ENCODE measurements at regions not wholly inside any gene's neighbourhood (a gene's known extent, or its start where the extent isn't known, plus 50 kb on each side); places are given as distances from the start of the nearest gene placed in this dataset.

DNA sequence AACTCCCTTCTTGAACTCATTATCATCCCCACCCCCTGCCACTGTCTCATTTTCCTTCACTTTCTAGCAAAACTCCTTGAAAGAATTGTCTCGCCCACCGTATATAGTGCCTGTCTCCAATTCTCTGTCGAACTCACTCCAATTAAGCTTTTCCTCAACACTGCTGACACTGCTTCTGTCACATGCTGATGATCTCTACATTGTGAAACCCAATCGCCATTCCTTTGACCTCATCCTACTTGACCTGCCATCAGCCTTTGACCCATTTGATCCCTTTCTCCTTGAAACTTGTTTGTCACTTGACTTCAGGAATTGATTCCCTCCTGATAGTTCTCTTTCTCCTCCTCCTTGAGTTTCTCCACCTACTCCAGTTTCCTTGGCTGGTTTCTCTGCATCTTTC lies 54.8 kb downstream of the CCDC71L start:
- no peak for TF ChIP-seq EZH2 (IDR thresholded peaks at IDR 0.05; ENCODE audit: borderline replicate concordance, low read depth, low read length, poor library complexity, severe bottlenecking)
- no peak for TF ChIP-seq CTCF (conservative IDR thresholded peaks at IDR 0.05; ENCODE audit: low read depth, low read length)
- intact Hi-C loops (cut with micrococcal nuclease; ENCODE audit: unreplicated experiment), result no loop called here
- Histone ChIP-seq H3K27me3 (replicated peaks; ENCODE audit: insufficient read depth, low read depth, low read length, poor library complexity) (no peaks in the 10 kb centered on the region), H3K27ac (ENCODE audit: low read depth, low read length, poor library complexity, severe bottlenecking) (no peak overlapping the region), H3K9me3 (ENCODE audit: low read depth, low read length, poor library complexity, severe bottlenecking) (no peaks in the 10 kb centered on the region), H3K4me3 (ENCODE audit: low read depth, low read length, poor library complexity, severe bottlenecking) (no peak overlapping the region), H3K36me3 (ENCODE audit: insufficient read depth, low read length, poor library complexity, severe bottlenecking) (no peaks in the 10 kb centered on the region), H3K4me1 (ENCODE audit: insufficient read depth, low read length, poor library complexity, severe bottlenecking) (peaks cover 4% of the 10 kb centered on the region)
- no peak for DNase-seq (ENCODE audit: low spot score)
- no TSS peak for BruUV-seq (replicated peaks)
- POLR2A ChIA-PET (ENCODE audit: low non-redundant PET), result no interaction called here
- CTCF ChIA-PET, result no interaction called here

GRCh38 chr7:106604971-106605370 lies 56.0 kb downstream of the CCDC71L start:
- ChIA-PET CTCF (no interaction called here), POLR2A (ENCODE audit: low non-redundant PET) (no interaction called here)
- intact Hi-C loops (cut with micrococcal nuclease; ENCODE audit: unreplicated experiment), result no loop called here
- Histone ChIP-seq H3K9me3 (ENCODE audit: low read depth, low read length, poor library complexity, severe bottlenecking) (no peaks in the 10 kb centered on the region), H3K36me3 (ENCODE audit: insufficient read depth, low read length, poor library complexity, severe bottlenecking) (no peaks in the 10 kb centered on the region), H3K27me3 (replicated peaks; ENCODE audit: insufficient read depth, low read depth, low read length, poor library complexity) (no peaks in the 10 kb centered on the region), H3K4me1 (ENCODE audit: insufficient read depth, low read length, poor library complexity, severe bottlenecking) (peaks cover 4% of the 10 kb centered on the region), H3K27ac (ENCODE audit: low read depth, low read length, poor library complexity, severe bottlenecking) (no peak overlapping the region), H3K4me3 (ENCODE audit: low read depth, low read length, poor library complexity, severe bottlenecking) (no peak overlapping the region)
- DNase-seq (ENCODE audit: low spot score), result no peak
- no TSS peak for BruUV-seq (replicated peaks)
- TF ChIP-seq CTCF (conservative IDR thresholded peaks at IDR 0.05; ENCODE audit: low read depth, low read length) (no peak), EZH2 (IDR thresholded peaks at IDR 0.05; ENCODE audit: borderline replicate concordance, low read depth, low read length, poor library complexity, severe bottlenecking) (no peak)

GRCh38 chr7:106604303-106604924 lies 56.5 kb downstream of the CCDC71L start:
- POLR2A ChIA-PET (ENCODE audit: low non-redundant PET), result no interaction called here
- no peak for DNase-seq (ENCODE audit: low spot score)
- H3K4me1 ChIP-seq (ENCODE audit: insufficient read depth, low read length, poor library complexity, severe bottlenecking), result peaks cover 4% of the 10 kb centered on the region

More at GRCh38 chr7:106604303-106604924, 56.5 kb downstream of the CCDC71L start:
- Histone ChIP-seq H3K36me3 (ENCODE audit: insufficient read depth, low read length, poor library complexity, severe bottlenecking) (no peaks in the 10 kb centered on the region), H3K27me3 (replicated peaks; ENCODE audit: insufficient read depth, low read depth, low read length, poor library complexity) (no peaks in the 10 kb centered on the region), H3K4me3 (ENCODE audit: low read depth, low read length, poor library complexity, severe bottlenecking) (no peak overlapping the region), H3K27ac (ENCODE audit: low read depth, low read length, poor library complexity, severe bottlenecking) (no peak overlapping the region), H3K9me3 (ENCODE audit: low read depth, low read length, poor library complexity, severe bottlenecking) (no peaks in the 10 kb centered on the region)
- TF ChIP-seq EZH2 (IDR thresholded peaks at IDR 0.05; ENCODE audit: borderline replicate concordance, low read depth, low read length, poor library complexity, severe bottlenecking), result no peak
- no peak for TF ChIP-seq CTCF (conservative IDR thresholded peaks at IDR 0.05; ENCODE audit: low read depth, low read length)
- no TSS peak for BruUV-seq (replicated peaks)
- CTCF ChIA-PET, result no interaction called here
- intact Hi-C loops (cut with micrococcal nuclease; ENCODE audit: unreplicated experiment), result no loop called here

Data from A673 (cell line).